BLaER1 treated with 17β-estradiol and CSF1 and Interleukin-3, amounts not matched to agents 10 nM and 100 nM (cell line): ENCODE measurements at regions not wholly inside any gene's neighbourhood (a gene's known extent, or its start where the extent isn't known, plus 50 kb on each side); places are given as distances from the start of the nearest gene placed in this dataset.
"Not testable (repeated sequence)": the region's sequence is repeated elsewhere in the genome, so short reads cannot be mapped to it uniquely, and the experiment has no call there.

Experiments used
- H3K27ac ChIP-seq, 11 experiments: shearing (Covaris generic); formaldehyde crosslinking; 2 replicates each; pipeline ENCODE4 v1.8.1; 2022
- H3K27me3 ChIP-seq, 11 experiments: shearing (Covaris generic); formaldehyde crosslinking; 2 replicates each; pipeline ENCODE4 v1.8.1; 2022
- H3K36me3 ChIP-seq, 11 experiments: shearing (Covaris generic); formaldehyde crosslinking; 2 replicates each; pipeline ENCODE4 v1.8.1; 2022
- H3K4me1 ChIP-seq, 10 experiments: shearing (Covaris generic); formaldehyde crosslinking; 2 replicates each; pipeline ENCODE4 v1.8.1; 2022
- H3K4me2 ChIP-seq, 11 experiments: shearing (Covaris generic); formaldehyde crosslinking; 2 replicates each; pipeline ENCODE4 v1.8.1; 2022
- H3K4me3 ChIP-seq, 10 experiments: shearing (Covaris generic); formaldehyde crosslinking; 2 replicates each; pipeline ENCODE4 v1.8.1; 2022
- H3K9ac ChIP-seq, 11 experiments: shearing (Covaris generic); formaldehyde crosslinking; 2 replicates each; pipeline ENCODE4 v1.8.1; 2022
- H3K9me3 ChIP-seq, 11 experiments: shearing (Covaris generic); formaldehyde crosslinking; replicated peaks in 1 of 11; 2 replicates each; pipeline ENCODE4 v1.8.1; 2022
- H4K20me1 ChIP-seq, 11 experiments: shearing (Covaris generic); formaldehyde crosslinking; 2 replicates each; pipeline ENCODE4 v1.8.1; 2022
- Cebpa-rat ChIP-seq, 11 experiments: shearing (Covaris generic); IDR thresholded peaks; 2 replicates each; pipeline ENCODE4 v1.8.1; 2022

DNA sequence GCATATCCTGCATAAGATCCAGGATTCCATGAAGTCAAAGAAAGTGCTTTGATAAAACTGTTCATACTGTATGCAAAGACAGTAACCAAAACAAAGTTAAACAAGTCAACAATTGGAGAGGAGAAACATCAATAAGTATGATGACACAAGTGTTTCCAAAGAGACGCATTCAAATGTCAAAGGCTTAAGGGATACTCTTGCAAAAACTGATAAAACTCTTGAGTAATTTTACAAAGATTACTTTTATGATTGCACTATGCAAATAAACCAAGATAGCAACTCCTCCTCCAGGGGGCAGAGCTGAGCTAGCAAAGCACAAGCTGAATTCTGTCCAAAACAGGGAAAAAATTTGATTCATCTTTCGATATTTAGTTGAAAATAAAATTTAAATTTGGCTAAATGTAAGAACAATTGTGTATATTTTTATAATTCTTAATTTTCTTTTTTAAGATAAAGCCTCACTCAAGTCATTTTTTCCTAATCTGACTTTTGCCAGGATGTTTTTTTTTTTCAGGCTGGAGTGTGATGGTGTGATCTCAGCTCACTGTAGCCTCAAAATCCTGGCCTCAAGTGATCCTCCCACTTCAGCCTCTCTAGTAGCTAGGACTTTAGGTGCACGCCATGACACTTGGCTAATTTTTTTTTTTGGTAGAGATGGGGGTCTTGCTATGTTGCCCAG lies 84.0 kb downstream of the MZT1 start:
- no peaks in the 10 kb centered on the region for H3K27me3 ChIP-seq
- no peak overlapping the region for H3K4me2 ChIP-seq
- H3K4me3 ChIP-seq, result no peak overlapping the region
- no peaks in the 10 kb centered on the region for H3K4me1 ChIP-seq
- no peak overlapping the region for H3K9ac ChIP-seq
- no peak overlapping the region for H3K27ac ChIP-seq
- no peaks in the 10 kb centered on the region for H4K20me1 ChIP-seq
- no peaks in the 10 kb centered on the region for H3K36me3 ChIP-seq
- no peak for TF ChIP-seq Cebpa-rat (IDR thresholded peaks at IDR 0.05)
- H3K9me3 ChIP-seq, result no peaks in the 10 kb centered on the region

DNA sequence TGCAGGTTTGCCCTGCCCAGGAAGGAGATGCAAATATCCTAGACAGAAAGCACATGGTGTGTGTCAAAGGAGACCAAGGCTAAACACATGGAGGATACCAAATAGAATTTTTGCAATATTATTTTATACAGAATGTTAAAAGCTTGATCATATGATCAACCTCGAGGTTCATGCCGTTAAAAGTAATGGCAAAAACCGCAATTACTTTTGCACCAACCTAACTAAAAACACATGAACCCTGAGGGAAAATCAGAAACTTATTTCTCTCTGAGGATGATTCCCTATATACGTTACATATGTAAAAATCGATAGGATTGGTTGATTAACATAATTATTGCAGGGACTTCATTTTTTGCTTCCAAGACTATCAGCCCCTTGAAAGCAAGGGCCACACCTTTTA lies 88.1 kb downstream of the MZT1 start:
- no peaks in the 10 kb centered on the region for H3K4me1 ChIP-seq
- no peak for TF ChIP-seq Cebpa-rat (IDR thresholded peaks at IDR 0.05)
- H3K4me3 ChIP-seq, result no peak overlapping the region
- H3K36me3 ChIP-seq, result no peaks in the 10 kb centered on the region
- H3K27me3 ChIP-seq, result no peaks in the 10 kb centered on the region
- H3K4me2 ChIP-seq, result no peak overlapping the region
- no peaks in the 10 kb centered on the region for H3K9me3 ChIP-seq
- no peak overlapping the region for H3K9ac ChIP-seq
- H4K20me1 ChIP-seq, result no peaks in the 10 kb centered on the region
- no peak overlapping the region for H3K27ac ChIP-seq

DNA sequence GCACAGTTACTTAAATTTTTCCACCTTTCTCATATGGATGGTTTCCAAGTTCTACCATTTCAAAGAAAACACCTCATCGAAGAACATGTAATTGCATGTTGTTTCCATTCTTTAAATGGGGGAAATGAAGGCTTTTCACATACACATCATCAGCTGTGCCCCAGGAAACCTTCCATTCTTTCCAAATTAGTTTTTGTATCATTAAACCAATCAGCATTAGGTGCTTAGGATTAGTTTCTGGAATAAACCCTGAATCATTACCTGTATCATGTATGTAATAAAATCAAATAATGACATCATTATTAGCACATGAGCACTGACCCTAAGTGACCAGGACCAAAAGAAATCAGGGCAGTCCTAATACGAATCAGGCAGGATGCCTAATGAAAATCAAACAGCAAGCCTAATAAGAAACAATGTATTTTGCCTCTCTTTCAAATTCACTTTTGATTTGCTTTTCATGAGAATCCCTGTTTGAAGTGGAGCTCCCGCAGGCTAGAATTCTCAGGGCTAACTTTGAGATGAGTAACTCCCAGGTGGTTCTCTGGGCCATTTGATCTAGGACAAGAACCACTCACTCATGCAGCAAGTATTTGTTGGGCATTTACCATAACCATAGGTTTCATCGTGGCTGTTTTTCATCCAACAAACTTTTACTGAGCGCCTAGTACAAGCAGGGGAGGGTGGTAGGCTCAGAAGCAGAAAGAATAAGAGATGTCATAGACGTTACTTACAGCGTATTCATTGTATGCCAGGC lies 89.2 kb downstream of the MZT1 start:
- no peak overlapping the region for H3K4me3 ChIP-seq
- H3K36me3 ChIP-seq, result no peaks in the 10 kb centered on the region
- no peak overlapping the region for H3K27ac ChIP-seq
- H3K9me3 ChIP-seq, result no peaks in the 10 kb centered on the region
- no peaks in the 10 kb centered on the region for H3K4me1 ChIP-seq
- H3K9ac ChIP-seq, result no peak overlapping the region
- H3K27me3 ChIP-seq, result no peaks in the 10 kb centered on the region
- TF ChIP-seq Cebpa-rat (IDR thresholded peaks at IDR 0.05), result no peak
- no peaks in the 10 kb centered on the region for H4K20me1 ChIP-seq
- no peak overlapping the region for H3K4me2 ChIP-seq

- H4K20me1 ChIP-seq, result no peaks in the 10 kb centered on the region
- no peak overlapping the region for H3K27ac ChIP-seq
Observed at GRCh38 chr13:72637561-72637960, 89.9 kb downstream of the MZT1 start.

DNA sequence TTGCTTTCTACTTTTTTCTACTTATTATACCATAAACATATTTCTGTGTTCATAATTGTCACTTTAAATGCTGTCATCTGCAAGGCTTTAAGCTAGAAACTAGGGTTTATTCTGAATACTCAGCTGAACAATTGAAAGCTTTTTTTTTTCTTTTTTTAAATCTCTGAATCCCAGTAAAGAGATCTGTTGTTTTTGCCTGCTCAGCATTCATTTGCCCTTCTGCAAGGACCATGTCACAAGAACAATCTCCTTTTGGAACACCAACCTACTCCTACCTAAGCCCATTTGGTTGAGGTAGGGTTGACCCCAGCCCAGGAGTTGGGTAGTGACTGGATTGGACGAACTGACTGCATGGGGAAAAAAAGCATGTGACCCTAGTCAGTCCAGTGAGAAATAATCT lies 92.6 kb downstream of the MZT1 start:
- no peaks in the 10 kb centered on the region for H3K4me1 ChIP-seq
- H4K20me1 ChIP-seq, result no peaks in the 10 kb centered on the region
- H3K9ac ChIP-seq, result no peak overlapping the region
- no peak for TF ChIP-seq Cebpa-rat (IDR thresholded peaks at IDR 0.05)
- H3K4me2 ChIP-seq, result no peak overlapping the region
- no peaks in the 10 kb centered on the region for H3K27me3 ChIP-seq
- no peaks in the 10 kb centered on the region for H3K9me3 ChIP-seq
- H3K27ac ChIP-seq, result no peak overlapping the region
- H3K4me3 ChIP-seq, result no peak overlapping the region
- H3K36me3 ChIP-seq, result no peaks in the 10 kb centered on the region

More at GRCh38 chr13:72637561-72637960, 89.9 kb downstream of the MZT1 start:
- Histone ChIP-seq H3K4me2 (no peak overlapping the region), H3K9ac (no peak overlapping the region), H3K36me3 (no peaks in the 10 kb centered on the region), H3K9me3 (no peaks in the 10 kb centered on the region), H3K27me3 (no peaks in the 10 kb centered on the region), H3K4me1 (no peaks in the 10 kb centered on the region), H3K4me3 (no peak overlapping the region)
- TF ChIP-seq Cebpa-rat (IDR thresholded peaks at IDR 0.05), result no peak

DNA sequence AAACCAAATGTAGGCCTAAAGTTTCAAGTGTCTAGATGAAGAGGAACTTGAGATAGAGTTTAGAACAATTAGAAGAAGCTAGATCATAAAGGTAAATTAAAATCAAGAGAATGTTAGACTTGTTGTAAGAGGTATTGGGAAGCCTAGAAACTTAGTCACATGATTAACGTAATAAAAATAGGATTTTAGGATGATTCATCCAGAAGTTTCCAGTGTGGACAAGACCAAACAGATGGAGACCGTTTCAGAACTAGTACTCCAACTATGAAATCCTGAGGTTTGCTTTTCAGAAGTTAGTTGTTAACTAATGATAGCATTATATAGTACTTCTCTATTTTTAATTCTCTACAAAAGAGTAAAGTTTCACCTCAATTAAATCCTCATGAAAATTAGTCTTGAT lies 104.9 kb downstream of the MZT1 start:
- no peaks in the 10 kb centered on the region for H3K9me3 ChIP-seq
- H3K4me3 ChIP-seq, result no peak overlapping the region
- no peak overlapping the region for H3K27ac ChIP-seq
- TF ChIP-seq Cebpa-rat (IDR thresholded peaks at IDR 0.05), result no peak
- H3K4me1 ChIP-seq, result no peaks in the 10 kb centered on the region
- H3K4me2 ChIP-seq, result no peak overlapping the region
- H4K20me1 ChIP-seq, result no peaks in the 10 kb centered on the region
- no peaks in the 10 kb centered on the region for H3K27me3 ChIP-seq
- no peak overlapping the region for H3K9ac ChIP-seq
- H3K36me3 ChIP-seq, result no peaks in the 10 kb centered on the region

DNA sequence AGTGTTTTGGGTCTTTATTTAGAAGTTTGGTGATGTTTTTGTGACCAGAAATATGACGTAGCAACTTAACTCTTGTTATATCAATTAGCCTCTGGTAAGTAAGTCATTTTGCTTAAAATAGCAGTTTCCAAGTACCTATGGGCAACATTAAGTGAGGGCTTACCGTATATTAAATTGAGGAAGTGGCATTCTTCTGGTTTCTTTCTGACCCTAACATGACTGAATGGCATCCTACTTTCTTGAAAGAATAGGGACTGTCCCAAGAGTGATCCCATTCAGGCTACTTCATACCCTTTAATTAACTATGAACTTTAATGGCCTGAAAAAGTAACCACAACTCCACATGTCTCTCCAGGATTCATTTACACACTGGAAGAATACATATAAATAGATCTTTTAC lies 106.6 kb downstream of the MZT1 start:
- no peak for TF ChIP-seq Cebpa-rat (IDR thresholded peaks at IDR 0.05)
- no peaks in the 10 kb centered on the region for H3K4me1 ChIP-seq
- no peak overlapping the region for H3K27ac ChIP-seq
- no peaks in the 10 kb centered on the region for H3K36me3 ChIP-seq
- no peaks in the 10 kb centered on the region for H3K9me3 ChIP-seq
- no peaks in the 10 kb centered on the region for H4K20me1 ChIP-seq
- H3K4me3 ChIP-seq, result no peak overlapping the region
- no peak overlapping the region for H3K4me2 ChIP-seq
- H3K9ac ChIP-seq, result no peak overlapping the region
- no peaks in the 10 kb centered on the region for H3K27me3 ChIP-seq

DNA sequence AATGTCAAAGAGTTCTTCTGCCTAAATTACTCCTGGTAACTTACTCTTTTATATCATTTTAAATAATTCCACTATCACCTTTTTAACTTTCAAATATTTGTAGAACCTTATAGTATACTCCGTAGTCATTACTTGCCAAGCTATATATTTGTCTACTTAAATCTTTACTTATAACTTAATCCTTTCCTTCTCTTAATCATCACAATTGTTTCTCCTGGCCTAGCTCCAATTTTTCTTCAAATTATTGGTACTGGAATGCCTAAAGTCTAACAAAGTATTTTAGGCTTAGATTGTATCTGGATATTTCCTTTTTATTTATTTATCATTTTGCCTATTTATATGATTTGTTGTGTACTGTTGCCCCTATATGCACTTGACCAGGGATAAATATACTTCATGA lies 109.5 kb downstream of the MZT1 start:
- H3K27ac ChIP-seq, result no peak overlapping the region
- TF ChIP-seq Cebpa-rat (IDR thresholded peaks at IDR 0.05), result no peak
- no peaks in the 10 kb centered on the region for H3K27me3 ChIP-seq
- H3K36me3 ChIP-seq, result no peaks in the 10 kb centered on the region
- no peak overlapping the region for H3K4me3 ChIP-seq
- no peaks in the 10 kb centered on the region for H3K4me1 ChIP-seq
- no peaks in the 10 kb centered on the region for H3K9me3 ChIP-seq
- no peak overlapping the region for H3K4me2 ChIP-seq
- H4K20me1 ChIP-seq, result no peaks in the 10 kb centered on the region
- no peak overlapping the region for H3K9ac ChIP-seq

DNA sequence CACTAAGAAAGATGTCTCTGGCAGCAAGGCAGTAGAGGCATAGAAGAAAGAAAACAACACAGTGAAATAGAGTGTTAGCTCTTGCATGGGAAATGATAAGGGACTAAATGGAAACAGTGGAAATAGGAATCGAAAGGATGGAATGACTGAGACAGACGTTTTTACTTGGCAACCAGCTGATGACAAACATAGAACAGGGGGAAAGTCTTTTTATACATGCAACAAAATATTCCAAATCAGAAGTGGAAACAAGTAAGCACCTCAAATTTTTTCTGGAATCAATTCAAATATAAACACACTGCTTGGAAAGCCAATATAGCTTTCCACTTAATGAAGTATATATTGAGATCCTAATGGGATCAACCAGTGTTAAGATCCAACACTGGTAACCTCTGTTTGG lies 110.2 kb downstream of the MZT1 start:
- Histone ChIP-seq H4K20me1 (no peaks in the 10 kb centered on the region), H3K4me1 (no peaks in the 10 kb centered on the region), H3K9me3 (no peaks in the 10 kb centered on the region), H3K4me2 (no peak overlapping the region), H3K27me3 (no peaks in the 10 kb centered on the region), H3K27ac (no peak overlapping the region), H3K4me3 (no peak overlapping the region), H3K36me3 (no peaks in the 10 kb centered on the region), H3K9ac (no peak overlapping the region)
- no peak for TF ChIP-seq Cebpa-rat (IDR thresholded peaks at IDR 0.05)

DNA sequence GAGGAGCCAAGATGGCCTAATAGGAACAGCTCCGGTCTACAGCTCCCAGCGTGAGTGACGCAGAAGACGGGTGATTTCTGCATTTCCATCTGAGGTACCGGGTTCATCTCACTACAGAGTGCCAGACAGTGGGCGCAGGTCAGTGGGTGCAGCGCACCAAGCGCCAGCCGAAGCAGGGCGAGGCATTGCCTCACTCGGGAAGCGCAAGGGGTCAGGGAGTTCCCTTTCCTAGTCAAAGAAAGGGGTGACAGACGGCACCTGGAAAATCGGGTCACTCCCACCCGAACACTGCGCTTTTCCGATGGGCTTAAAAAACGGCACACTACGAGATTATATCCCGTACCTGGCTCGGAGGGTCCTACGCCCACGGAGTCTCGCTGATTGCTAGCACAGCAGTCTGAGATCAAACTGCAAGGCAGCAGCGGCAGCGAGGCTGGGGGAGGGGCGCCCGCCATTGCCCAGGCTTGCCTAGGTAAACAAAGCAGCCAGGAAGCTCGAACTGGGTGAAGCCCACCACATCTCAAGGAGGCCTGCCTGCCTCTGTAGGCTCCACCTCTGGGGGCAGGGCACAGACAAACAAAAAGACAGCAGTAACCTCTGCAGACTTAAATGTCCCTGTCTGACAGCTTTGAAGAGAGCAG lies 117.1 kb downstream of the MZT1 start:
- not testable (repeated sequence) for H3K4me2 ChIP-seq, H3K9me3 ChIP-seq, H3K4me1 ChIP-seq, H3K4me3 ChIP-seq, H4K20me1 ChIP-seq, H3K27ac ChIP-seq, H3K36me3 ChIP-seq, H3K27me3 ChIP-seq, H3K9ac ChIP-seq
